ENCODE measurements at regions not wholly inside any gene's neighbourhood (a gene's known extent, or its start where the extent isn't known, plus 50 kb on each side); places are given as distances from the start of the nearest gene placed in this dataset.

DNA sequence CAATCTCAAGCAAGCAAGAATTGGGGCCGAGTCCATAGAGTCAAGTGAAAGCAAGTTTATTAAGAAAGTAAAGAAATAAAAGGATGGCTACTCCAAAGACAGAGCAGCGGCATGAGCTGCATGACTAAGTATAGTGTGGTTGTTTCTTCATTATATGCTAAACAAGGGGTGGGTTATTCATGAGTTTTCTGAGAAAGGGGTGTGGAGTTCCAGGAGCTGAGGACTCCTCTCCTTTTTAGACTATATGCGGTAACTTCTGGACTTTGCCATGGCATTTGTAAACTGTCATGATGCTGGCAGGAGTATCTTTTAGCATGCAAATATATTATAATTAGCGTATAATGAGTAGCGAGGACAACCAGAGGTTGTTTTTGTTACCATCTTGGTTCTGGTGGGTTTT lies 819.9 kb downstream of the KCNJ2 start:
- TF ChIP-seq RCOR1 (IDR thresholded peaks at IDR 0.05; ENCODE audit: insufficient replicate concordance, low read length) (no peak), RFX5 (IDR thresholded peaks at IDR 0.05; ENCODE audit: low read depth, low read length) (no peak), MAFK (IDR thresholded peaks at IDR 0.05; ENCODE audit: low read depth, low read length) (no peak), RAD21 (IDR thresholded peaks at IDR 0.05; ENCODE audit: low read length) (no peak), FOS (IDR thresholded peaks at IDR 0.05; ENCODE audit: low read depth, low read length) (no peak), CTCF (conservative IDR thresholded peaks at IDR 0.05; ENCODE audit: low read depth, low read length) (no peak), MXI1 (IDR thresholded peaks at IDR 0.05; ENCODE audit: borderline replicate concordance, low read depth, low read length) (no peak), MAZ (IDR thresholded peaks at IDR 0.05; ENCODE audit: borderline replicate concordance, low read depth, low read length) (no peak), NFE2L2 (IDR thresholded peaks at IDR 0.05; ENCODE audit: low read depth, low read length) (no peak), BHLHE40 (IDR thresholded peaks at IDR 0.05; ENCODE audit: low read depth, low read length) (no peak), POLR2A (IDR thresholded peaks at IDR 0.05; ENCODE audit: low read depth, low read length) (no peak), CEBPB (IDR thresholded peaks at IDR 0.05; ENCODE audit: low read depth, low read length) (no peak), SMC3 (IDR thresholded peaks at IDR 0.05; ENCODE audit: low read depth, low read length) (no peak), CHD1 (IDR thresholded peaks at IDR 0.05; ENCODE audit: low read depth, low read length) (no peak)
- TF ChIP-seq, protein P1, sequence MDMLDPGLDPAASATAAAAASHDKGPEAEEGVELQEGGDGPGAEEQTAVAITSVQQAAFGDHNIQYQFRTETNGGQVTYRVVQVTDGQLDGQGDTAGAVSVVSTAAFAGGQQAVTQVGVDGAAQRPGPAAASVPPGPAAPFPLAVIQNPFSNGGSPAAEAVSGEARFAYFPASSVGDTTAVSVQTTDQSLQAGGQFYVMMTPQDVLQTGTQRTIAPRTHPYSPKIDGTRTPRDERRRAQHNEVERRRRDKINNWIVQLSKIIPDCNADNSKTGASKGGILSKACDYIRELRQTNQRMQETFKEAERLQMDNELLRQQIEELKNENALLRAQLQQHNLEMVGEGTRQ (IDR thresholded peaks at IDR 0.05; ENCODE audit: low read depth, low read length): no peak
- TF ChIP-seq, protein P2, sequence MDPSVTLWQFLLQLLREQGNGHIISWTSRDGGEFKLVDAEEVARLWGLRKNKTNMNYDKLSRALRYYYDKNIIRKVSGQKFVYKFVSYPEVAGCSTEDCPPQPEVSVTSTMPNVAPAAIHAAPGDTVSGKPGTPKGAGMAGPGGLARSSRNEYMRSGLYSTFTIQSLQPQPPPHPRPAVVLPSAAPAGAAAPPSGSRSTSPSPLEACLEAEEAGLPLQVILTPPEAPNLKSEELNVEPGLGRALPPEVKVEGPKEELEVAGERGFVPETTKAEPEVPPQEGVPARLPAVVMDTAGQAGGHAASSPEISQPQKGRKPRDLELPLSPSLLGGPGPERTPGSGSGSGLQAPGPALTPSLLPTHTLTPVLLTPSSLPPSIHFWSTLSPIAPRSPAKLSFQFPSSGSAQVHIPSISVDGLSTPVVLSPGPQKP (IDR thresholded peaks at IDR 0.05; ENCODE audit: borderline replicate concordance, low read depth, low read length): no peak
- Histone ChIP-seq H2AK9ac (replicated peaks; ENCODE audit: low read depth, low read length, poor library complexity) (no peak overlapping the region), H2BK20ac (ENCODE audit: low read depth, low read length) (no peak overlapping the region), H3K9me3 (ENCODE audit: control insufficient read depth, insufficient read depth, low read length) (peaks cover 4% of the 10 kb centered on the region), H3K4me3 (ENCODE audit: insufficient read depth, low read depth, low read length) (no peak overlapping the region), H2AFZ (replicated peaks; ENCODE audit: low read length, poor library complexity) (no peak overlapping the region), H4K8ac (ENCODE audit: low read depth in 2 of 2, low read length in 2 of 2) (no peak overlapping the region), H3K27ac (ENCODE audit: insufficient read depth, low read length) (no peak overlapping the region), H3K4ac (ENCODE audit: low read depth, low read length) (no peak overlapping the region), H3K79me1 (ENCODE audit: low read depth in 1 of 2, low read length in 2 of 2) (no peaks in the 10 kb centered on the region), H3K4me1 (ENCODE audit: control insufficient read depth, insufficient read depth, low read length) (no peaks in the 10 kb centered on the region), H2BK120ac (ENCODE audit: low read depth, low read length) (no peak overlapping the region), H2BK15ac (ENCODE audit: low read depth, low read length) (no peak overlapping the region), H3K9ac (ENCODE audit: low read depth, low read length) (no peak overlapping the region), H3K4me2 (ENCODE audit: low read depth, low read length) (no peak overlapping the region), H3K18ac (ENCODE audit: low read depth, low read length) (no peak overlapping the region), H2BK5ac (ENCODE audit: low read depth, low read length, poor library complexity, severe bottlenecking) (no peak overlapping the region), H2AK5ac (ENCODE audit: low read depth, low read length) (no peak overlapping the region), H4K91ac (ENCODE audit: insufficient read depth, low read depth, low read length) (no peak overlapping the region), H4K20me1 (ENCODE audit: insufficient read depth, low read length) (no peaks in the 10 kb centered on the region), H3K36me3 (ENCODE audit: control insufficient read depth, insufficient read depth, low read length) (no peaks in the 10 kb centered on the region), H3K23ac (ENCODE audit: low read depth, low read length) (no peak overlapping the region), H4K5ac (ENCODE audit: low read depth, low read length) (no peak overlapping the region), H3K9me1 (ENCODE audit: insufficient read depth, low read length) (no peaks in the 10 kb centered on the region), H3K56ac (ENCODE audit: extremely low read depth, insufficient read depth, low read length) (no peak overlapping the region), H3K14ac (replicated peaks; ENCODE audit: low read depth, low read length) (no peak overlapping the region), H3K27me3 (ENCODE audit: control insufficient read depth, insufficient read depth, low read length) (no peaks in the 10 kb centered on the region)
- DNase-seq: no peak
- BruUV-seq (replicated peaks): no TSS peak
- no peak for ATAC-seq (ENCODE audit: low read depth)
- ChIA-PET POLR2A (ENCODE audit: unreplicated experiment) (no interaction called here), CTCF (no interaction called here)
- dilution Hi-C loops (cut with HindIII; ENCODE audit: low sequenced_read_pairs, unreplicated experiment) (no loop called here), intact Hi-C loops (cut with micrococcal nuclease) (no loop called here), in situ Hi-C loops (cut with MboI; ENCODE audit: low sequenced_read_pairs) (no loop called here)
- no CpG with 5 or more reads among the region's 5 CpGs for WGBS, 2 experiments (ENCODE audit: extremely low coverage in 2 of 2, insufficient read length in 1 of 2)

Measured in IMR-90 (cell line).